ENCODE measurements at regions not wholly inside any gene's neighbourhood (a gene's known extent, or its start where the extent isn't known, plus 50 kb on each side); places are given as distances from the start of the nearest gene placed in this dataset.

- no peaks in the 10 kb centered on the region for H3K27me3 ChIP-seq (ENCODE audit: control insufficient read depth, insufficient read depth, low read length)
- no peak for DNase-seq (ENCODE audit: low read depth)
- no peaks in the 10 kb centered on the region for H3K36me3 ChIP-seq (ENCODE audit: control insufficient read depth, insufficient read depth, low read length)
- TF ChIP-seq CTCF (IDR thresholded peaks at IDR 0.05; ENCODE audit: insufficient read depth, low read length, poor library complexity, severe bottlenecking): no peak
- H3K4me3 ChIP-seq (ENCODE audit: low read depth, low read length): no peak overlapping the region
These were observed 285.9 kb downstream of the RFC3 start for GRCh38 chr13:34103854-34104253.

- H3K4me3 ChIP-seq (ENCODE audit: low read depth, low read length): no peak overlapping the region
- no peaks in the 10 kb centered on the region for H3K27me3 ChIP-seq (ENCODE audit: control insufficient read depth, insufficient read depth, low read length)
- no peak for TF ChIP-seq CTCF (IDR thresholded peaks at IDR 0.05; ENCODE audit: insufficient read depth, low read length, poor library complexity, severe bottlenecking)
- H3K36me3 ChIP-seq (ENCODE audit: control insufficient read depth, insufficient read depth, low read length): no peaks in the 10 kb centered on the region
- no peak for DNase-seq (ENCODE audit: low read depth)
These were observed 286.9 kb downstream of the RFC3 start for GRCh38 chr13:34104853-34105252.

GRCh38 chr13:34107806-34108205, 289.9 kb downstream of the RFC3 start:
- Histone ChIP-seq H3K36me3 (ENCODE audit: control insufficient read depth, insufficient read depth, low read length) (no peaks in the 10 kb centered on the region), H3K27me3 (ENCODE audit: control insufficient read depth, insufficient read depth, low read length) (no peaks in the 10 kb centered on the region), H3K4me3 (ENCODE audit: low read depth, low read length) (no peak overlapping the region)
- TF ChIP-seq CTCF (IDR thresholded peaks at IDR 0.05; ENCODE audit: insufficient read depth, low read length, poor library complexity, severe bottlenecking): no peak
- no peak for DNase-seq (ENCODE audit: low read depth)

GRCh38 chr13:34108410-34108809, 290.5 kb downstream of the RFC3 start:
- Histone ChIP-seq H3K4me3 (ENCODE audit: low read depth, low read length) (no peak overlapping the region), H3K36me3 (ENCODE audit: control insufficient read depth, insufficient read depth, low read length) (no peaks in the 10 kb centered on the region), H3K27me3 (ENCODE audit: control insufficient read depth, insufficient read depth, low read length) (no peaks in the 10 kb centered on the region)
- no peak for DNase-seq (ENCODE audit: low read depth)
- TF ChIP-seq CTCF (IDR thresholded peaks at IDR 0.05; ENCODE audit: insufficient read depth, low read length, poor library complexity, severe bottlenecking): no peak

- H3K4me3 ChIP-seq (ENCODE audit: low read depth, low read length): no peak overlapping the region
- H3K27me3 ChIP-seq (ENCODE audit: control insufficient read depth, insufficient read depth, low read length): no peaks in the 10 kb centered on the region
- TF ChIP-seq CTCF (IDR thresholded peaks at IDR 0.05; ENCODE audit: insufficient read depth, low read length, poor library complexity, severe bottlenecking): no peak
- DNase-seq (ENCODE audit: low read depth): no peak
- no peaks in the 10 kb centered on the region for H3K36me3 ChIP-seq (ENCODE audit: control insufficient read depth, insufficient read depth, low read length)
These were observed 296.6 kb downstream of the RFC3 start for GRCh38 chr13:34114581-34114980.

GRCh38 chr13:34116651-34117050, 298.7 kb downstream of the RFC3 start:
- Histone ChIP-seq H3K4me3 (ENCODE audit: low read depth, low read length) (no peak overlapping the region), H3K27me3 (ENCODE audit: control insufficient read depth, insufficient read depth, low read length) (no peaks in the 10 kb centered on the region), H3K36me3 (ENCODE audit: control insufficient read depth, insufficient read depth, low read length) (no peaks in the 10 kb centered on the region)
- TF ChIP-seq CTCF (IDR thresholded peaks at IDR 0.05; ENCODE audit: insufficient read depth, low read length, poor library complexity, severe bottlenecking): no peak
- no peak for DNase-seq (ENCODE audit: low read depth)

All from kidney epithelial cell (primary cell).